ENCODE measurements at regions not wholly inside any gene's neighbourhood (a gene's known extent, or its start where the extent isn't known, plus 50 kb on each side); places are given as distances from the start of the nearest gene placed in this dataset.

GRCh38 chr2:207290833-207291624 is 125.3 kb upstream of the KLF7 start:
- DNase-seq, result no peak

GRCh38 chr2:207291625-207292252 is 126.0 kb upstream of the KLF7 start:
- no peak for DNase-seq

DNA sequence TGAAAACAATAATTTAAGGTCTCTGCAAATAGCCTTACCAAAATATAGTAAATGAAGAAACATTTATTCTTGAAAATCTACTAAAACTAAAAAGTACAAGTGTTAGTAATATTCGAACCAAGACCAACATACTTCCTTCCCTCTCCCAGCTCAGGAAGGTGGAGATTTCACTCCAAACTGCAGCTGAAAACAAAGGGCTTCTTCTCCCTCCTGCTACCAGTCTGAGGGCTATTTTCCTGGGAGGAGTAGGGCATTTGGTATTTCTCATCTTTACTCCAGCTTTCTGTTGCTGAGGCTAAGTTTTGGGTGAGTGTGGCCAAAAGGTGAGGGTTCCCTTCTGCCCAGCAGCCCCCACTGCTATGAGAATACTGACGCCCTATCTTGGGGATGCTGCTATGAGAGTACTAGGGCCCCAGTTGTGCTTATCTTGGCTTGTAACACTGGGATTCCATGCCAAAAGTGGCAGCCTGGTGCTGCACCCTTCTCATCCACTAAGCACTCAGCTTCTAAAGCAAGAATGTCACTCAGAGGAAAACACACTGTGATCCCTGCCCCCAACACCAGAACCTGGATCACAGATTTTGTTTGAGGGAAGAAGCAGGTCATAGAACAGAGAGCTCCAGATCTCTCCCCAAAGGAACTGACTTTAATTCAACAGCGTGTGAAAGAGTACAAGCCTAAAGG is 130.7 kb upstream of the KLF7 start:
- no peak for DNase-seq

- no peak for DNase-seq
Measured at GRCh38 chr2:207300817-207301216, 135.1 kb upstream of the KLF7 start.

GRCh38 chr2:207304761-207305160 is 139.0 kb upstream of the KLF7 start:
- no peak for DNase-seq

- no peak for DNase-seq
Measured at GRCh38 chr2:207308519-207309224, 142.9 kb upstream of the KLF7 start.

DNA sequence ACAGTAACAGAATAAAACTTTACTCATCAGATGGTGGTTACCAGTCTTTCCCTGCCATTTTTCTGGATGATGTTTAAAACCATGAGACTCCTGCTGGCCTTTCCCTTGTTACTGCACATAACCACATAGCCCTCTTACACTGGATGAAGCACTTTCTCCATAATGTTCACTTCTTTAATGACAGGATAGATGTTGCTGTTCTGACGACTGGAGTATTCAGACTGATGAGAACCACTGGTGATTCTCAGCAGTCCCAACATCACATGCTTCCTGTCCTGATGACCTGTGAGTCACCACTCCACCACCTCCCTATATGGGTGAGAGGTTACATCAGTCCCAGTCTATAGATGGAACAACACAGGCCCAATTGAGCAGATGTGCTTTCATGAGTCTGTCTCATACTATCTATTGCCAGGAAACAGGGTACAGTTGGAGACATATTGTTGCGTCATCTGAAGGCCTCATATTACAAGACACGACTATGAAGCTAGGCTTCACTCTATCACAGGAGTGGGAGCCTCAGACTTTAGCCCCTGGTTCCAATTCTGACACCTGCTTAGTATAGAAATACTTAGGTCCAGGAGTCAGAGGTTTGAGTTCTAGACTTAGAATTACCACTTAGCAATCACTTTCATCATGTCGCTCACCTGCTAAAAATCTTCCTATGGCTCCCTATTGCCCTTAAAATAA is 145.7 kb upstream of the KLF7 start:
- no peak for DNase-seq

GRCh38 chr2:207312006-207312356 is 146.2 kb upstream of the KLF7 start:
- DNase-seq, result no peak

DNA sequence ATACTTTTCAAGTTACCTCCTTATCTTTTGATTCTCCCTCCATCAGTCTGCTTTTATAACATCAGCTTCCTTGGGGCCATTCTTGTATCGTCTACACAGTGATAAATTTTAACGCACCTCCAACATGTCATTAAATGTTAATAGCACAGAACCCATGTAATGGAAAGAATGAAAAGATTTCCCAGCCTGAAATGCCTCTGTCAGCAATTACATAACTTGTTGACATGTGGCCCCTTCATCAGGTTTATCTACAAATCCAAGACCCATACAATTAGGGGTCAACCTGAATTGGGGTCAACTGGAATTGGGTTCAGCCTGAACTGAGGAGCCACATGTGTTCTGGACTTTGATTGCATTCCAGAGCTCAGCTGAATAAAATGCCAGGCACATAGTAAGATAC is 148.2 kb upstream of the KLF7 start:
- DNase-seq, result no peak

GRCh38 chr2:207315131-207315530 is 149.4 kb upstream of the KLF7 start:
- DNase-seq, result no peak

DNA sequence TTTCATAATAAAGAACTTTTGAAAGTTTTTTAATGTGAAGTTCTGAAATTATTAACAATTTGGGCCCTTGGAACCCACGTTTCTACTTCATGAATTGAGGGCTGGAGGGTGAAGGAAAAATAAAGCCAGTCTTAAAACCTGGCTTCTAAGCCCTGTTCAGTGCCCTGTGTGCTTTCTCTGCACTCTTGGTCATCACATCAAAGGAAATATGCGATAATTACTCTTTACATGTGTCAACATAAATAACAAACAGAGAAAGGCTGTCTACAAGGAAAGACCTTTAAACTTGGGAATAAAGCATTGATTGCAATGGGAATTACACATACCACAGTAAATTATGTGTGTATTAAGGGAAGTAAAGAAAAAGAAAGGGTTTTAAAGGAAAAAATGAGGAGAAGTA is 150.7 kb upstream of the KLF7 start:
- no peak for DNase-seq

GRCh38 chr2:207316906-207317305 is 151.2 kb upstream of the KLF7 start:
- DNase-seq, result no peak

- no peak for DNase-seq
Measured at GRCh38 chr2:207317378-207317984, 151.7 kb upstream of the KLF7 start.

DNA sequence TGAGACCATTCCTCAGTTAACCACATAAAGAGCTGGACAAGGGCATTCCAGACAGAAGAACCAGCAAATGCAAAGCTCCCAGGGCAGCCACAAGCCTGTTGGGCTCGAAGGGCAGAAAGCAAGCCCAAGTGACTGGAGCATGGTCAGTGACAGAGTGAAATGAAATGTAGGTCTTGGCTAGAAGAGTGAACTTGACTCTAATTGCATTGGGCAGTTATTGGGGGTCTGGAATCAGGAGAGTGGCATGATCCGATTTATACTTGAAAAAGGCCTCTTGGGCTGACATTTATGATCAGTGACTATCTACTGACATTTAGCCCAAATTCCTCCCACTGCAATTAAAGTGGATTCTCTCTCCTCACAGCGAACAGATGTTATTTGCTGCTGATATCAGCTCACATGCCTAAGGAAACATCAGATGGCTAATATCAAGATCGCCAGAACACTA is 152.5 kb upstream of the KLF7 start:
- no peak for DNase-seq

DNA sequence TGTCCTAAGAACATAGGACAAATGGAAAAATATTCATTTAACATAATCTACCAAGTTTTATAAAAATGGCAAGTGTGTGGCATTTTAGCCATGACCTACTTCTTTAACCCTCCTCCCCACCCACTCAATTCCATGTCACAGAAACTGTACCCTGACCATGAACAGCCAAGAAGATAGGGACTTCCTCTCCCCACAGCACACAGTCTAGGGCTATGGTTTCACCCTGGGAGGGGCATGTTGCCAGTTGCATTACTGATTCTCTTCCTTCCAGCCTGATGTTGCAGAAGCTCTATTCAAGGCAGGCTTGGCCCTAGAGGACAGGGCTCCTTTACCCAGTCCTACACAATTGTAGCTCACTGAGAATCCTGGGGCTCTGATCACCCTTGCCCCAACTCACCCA is 153.6 kb upstream of the KLF7 start:
- no peak for DNase-seq

DNA sequence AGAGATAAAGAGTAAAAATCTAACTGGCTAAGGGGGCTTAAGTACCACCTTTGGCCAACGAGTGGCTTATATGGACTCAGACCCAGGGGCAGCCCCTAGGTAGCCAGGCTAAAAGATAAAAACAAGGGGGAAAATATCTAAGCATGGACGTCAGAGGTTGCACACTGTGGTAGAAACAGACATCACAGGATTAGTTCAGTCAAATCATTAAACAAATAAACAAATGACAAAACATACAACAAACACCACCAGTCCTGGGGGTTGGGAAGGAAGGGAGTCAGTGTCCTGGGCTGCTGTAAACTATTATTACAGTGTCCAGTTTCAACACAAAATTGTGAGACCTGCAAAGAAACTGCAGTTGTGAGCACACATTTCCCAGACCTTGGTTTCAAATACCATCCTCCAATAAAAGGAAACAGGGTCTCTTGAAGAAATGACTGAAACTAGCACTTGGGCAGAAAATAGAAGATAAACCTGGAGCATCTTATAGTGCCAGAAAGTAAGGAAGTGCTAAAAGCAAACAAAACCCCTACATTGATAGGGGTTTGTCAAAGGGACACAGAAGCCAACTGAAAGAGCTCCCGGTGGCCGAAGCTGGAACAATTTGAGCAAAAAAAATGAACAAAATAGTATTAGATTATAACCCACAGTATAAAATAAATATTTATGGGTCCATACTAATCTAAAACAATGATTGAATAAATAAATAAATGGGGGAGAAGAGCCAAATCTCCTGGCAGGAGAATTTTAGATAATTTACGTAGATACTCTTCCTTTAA is 154.8 kb upstream of the KLF7 start:
- no peak for DNase-seq

GRCh38 chr2:207321514-207321913 is 155.8 kb upstream of the KLF7 start:
- no peak for DNase-seq

GRCh38 chr2:207324001-207324400 is 158.3 kb upstream of the KLF7 start:
- no peak for DNase-seq

DNA sequence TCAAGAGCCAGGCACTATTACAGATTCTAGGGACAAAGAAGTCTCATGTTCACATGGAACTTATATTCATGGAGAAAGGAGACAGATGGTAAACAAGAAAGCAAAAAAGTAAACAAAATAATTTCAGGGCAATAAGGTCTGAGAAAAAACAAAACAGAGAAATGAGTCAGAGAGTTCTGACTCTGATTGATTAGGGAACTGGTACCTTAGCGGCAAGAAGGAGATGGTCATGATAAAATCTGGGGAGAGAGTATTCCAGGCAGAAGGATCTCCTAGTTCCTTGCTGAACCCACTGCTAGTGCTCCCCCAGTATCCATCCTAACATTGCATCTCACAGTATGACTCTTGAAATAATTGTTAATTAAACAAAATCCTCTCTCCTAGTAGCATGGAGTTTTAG is 161.8 kb upstream of the KLF7 start:
- DNase-seq, result no peak

DNA sequence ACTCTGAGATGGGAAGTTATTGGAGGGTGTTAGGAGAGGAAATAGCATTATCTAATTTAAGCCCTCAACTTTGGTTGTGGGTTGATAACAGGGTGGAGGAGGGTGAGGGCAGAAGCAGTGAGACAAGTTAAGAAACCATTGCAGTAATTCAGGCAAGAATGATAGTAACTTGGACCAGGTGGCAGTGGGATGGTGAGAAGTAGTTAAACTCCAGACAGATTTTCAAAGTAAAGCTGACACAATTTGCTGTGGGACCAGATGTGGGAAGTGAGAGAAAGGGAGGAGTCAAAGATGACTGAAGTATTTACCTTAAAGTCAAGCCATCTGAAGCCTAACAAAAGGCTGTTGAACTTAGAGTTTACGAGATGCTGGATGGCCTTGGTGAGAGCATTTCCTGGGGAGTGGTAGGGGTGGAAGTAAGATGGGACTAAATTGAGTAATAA is 163.2 kb upstream of the KLF7 start:
- no peak for DNase-seq

DNA sequence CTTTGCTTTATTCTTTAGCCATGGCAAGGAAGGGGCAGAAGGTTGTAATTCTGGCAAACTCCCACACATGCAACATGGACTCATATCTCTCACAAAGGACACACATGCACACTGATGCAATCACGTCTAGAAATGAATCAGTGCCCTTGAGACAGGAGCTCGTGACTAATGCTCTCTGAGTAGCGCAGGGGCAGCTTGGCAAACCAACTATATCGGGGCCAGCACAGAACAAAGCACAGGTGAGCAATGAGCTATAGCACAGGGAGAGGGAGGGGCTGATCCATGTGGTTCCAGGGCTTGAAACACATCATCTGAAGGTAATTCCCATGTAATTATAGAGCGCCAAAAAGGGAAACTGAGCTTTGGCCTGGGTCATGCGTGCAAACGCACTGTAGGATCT is 165.2 kb upstream of the KLF7 start:
- DNase-seq, result no peak

DNA sequence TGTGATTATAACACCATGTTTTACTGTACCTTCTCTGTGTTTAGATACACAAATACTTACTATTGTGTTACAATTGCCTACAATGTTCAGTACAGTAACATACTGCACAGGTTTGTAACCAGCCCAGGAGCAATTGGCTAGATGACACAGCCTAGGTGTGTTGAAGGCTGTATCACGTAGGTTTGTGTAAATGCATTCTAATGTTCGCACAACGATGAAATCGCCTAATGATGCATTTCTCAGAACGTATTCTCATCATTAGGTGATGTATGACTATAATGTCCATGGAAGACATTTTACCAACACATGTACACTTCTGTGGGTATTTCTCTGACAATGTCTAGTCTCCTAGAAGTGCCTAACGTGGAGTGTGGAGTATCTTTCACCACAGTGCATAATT is 165.9 kb upstream of the KLF7 start:
- DNase-seq, result no peak
